Muscle layer of duodenum (tissue), 2 donors: ENCODE measurements at regions not wholly inside any gene's neighbourhood (a gene's known extent, or its start where the extent isn't known, plus 50 kb on each side); places are given as distances from the start of the nearest gene placed in this dataset.

ENCODE experiments used
- H3K27ac ChIP-seq: one replicate; pipeline ENCODE4 v1.7.0; 2013; ENCODE audit warnings: mild to moderate bottlenecking, low read length
- H3K27me3 ChIP-seq: one replicate; pipeline ENCODE4 v1.7.0; 2013; ENCODE audit warnings: low read depth, mild to moderate bottlenecking, control low read depth, low read length
- H3K36me3 ChIP-seq, 2 donors: one replicate each; pipeline ENCODE4 v1.7.0; 2013; ENCODE audit warnings: low read length in 2 of 2, control low read depth in 1 of 2, mild to moderate bottlenecking in 1 of 2; ENCODE audit not compliant: insufficient read depth in 2 of 2, control insufficient read depth in 1 of 2
- H3K4me1 ChIP-seq, 2 donors: one replicate each; pipeline ENCODE4 v1.7.0; 2013; ENCODE audit warnings: low read length in 2 of 2, mild to moderate bottlenecking in 2 of 2, control low read depth in 1 of 2, moderate library complexity in 1 of 2; ENCODE audit not compliant: insufficient read depth in 2 of 2, control insufficient read depth in 1 of 2
- H3K4me3 ChIP-seq, 2 donors: one replicate each; pipeline ENCODE4 v1.7.0; 2013; ENCODE audit warnings: low read length in 2 of 2, low read depth in 1 of 2, mild to moderate bottlenecking in 1 of 2
- H3K9me3 ChIP-seq, 2 donors: one replicate each; pipeline ENCODE4 v1.7.0; 2013; ENCODE audit warnings: low read length in 2 of 2, control low read depth in 1 of 2, mild to moderate bottlenecking in 1 of 2; ENCODE audit not compliant: control insufficient read depth in 1 of 2
- donor health status: healthy.

DNA sequence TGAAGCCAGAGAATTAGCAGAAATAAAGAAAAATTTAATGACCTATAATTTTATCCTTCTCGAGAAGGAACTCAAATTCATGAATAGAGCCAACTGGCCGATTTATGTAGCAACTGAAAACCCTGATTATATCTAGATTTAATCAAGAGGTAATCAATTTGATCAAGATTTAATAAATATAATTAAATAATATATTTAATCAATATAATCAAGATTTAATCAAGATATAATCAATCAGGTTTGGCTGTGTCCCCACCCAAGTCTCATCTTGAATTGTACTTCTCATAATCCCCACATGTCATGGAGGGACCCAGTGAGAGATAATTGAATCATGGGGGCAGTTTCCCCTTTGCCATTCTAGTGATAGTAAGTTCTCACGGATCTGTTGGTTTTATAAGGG is 181.2 kb upstream of the CDIN1 start:
- Histone ChIP-seq H3K9me3 (no peaks in the 10 kb centered on the region), H3K4me3 (no peak overlapping the region), H3K4me1 (no peaks in the 10 kb centered on the region), H3K27me3 (no peaks in the 10 kb centered on the region), H3K27ac (no peak overlapping the region), H3K36me3 (no peaks in the 10 kb centered on the region)

- Histone ChIP-seq H3K27ac (no peak overlapping the region), H3K4me3 (no peak overlapping the region), H3K36me3 (no peaks in the 10 kb centered on the region), H3K9me3 (no peaks in the 10 kb centered on the region), H3K4me1 (no peaks in the 10 kb centered on the region), H3K27me3 (no peaks in the 10 kb centered on the region)
Observed at GRCh38 chr15:36399276-36399675, 180.2 kb upstream of the CDIN1 start.

- H3K27ac ChIP-seq, result no peak overlapping the region
Observed at GRCh38 chr15:36400936-36401585, 178.4 kb upstream of the CDIN1 start.

GRCh38 chr15:36401586-36401966 is 177.8 kb upstream of the CDIN1 start:
- no peaks in the 10 kb centered on the region for H3K27me3 ChIP-seq
- H3K27ac ChIP-seq, result no peak overlapping the region
- H3K36me3 ChIP-seq, result no peaks in the 10 kb centered on the region
- H3K4me1 ChIP-seq, result no peaks in the 10 kb centered on the region
- H3K9me3 ChIP-seq, result no peaks in the 10 kb centered on the region
- H3K4me3 ChIP-seq, result no peak overlapping the region

More at GRCh38 chr15:36400936-36401585, 178.4 kb upstream of the CDIN1 start:
- no peaks in the 10 kb centered on the region for H3K9me3 ChIP-seq
- no peaks in the 10 kb centered on the region for H3K27me3 ChIP-seq
- H3K4me1 ChIP-seq, result no peaks in the 10 kb centered on the region
- H3K4me3 ChIP-seq, result no peak overlapping the region
- H3K36me3 ChIP-seq, result no peaks in the 10 kb centered on the region

GRCh38 chr15:36403351-36403750 is 176.1 kb upstream of the CDIN1 start:
- no peak overlapping the region for H3K27ac ChIP-seq
- no peak overlapping the region for H3K4me3 ChIP-seq
- H3K36me3 ChIP-seq, result no peaks in the 10 kb centered on the region
- H3K4me1 ChIP-seq, result no peaks in the 10 kb centered on the region
- H3K9me3 ChIP-seq, result no peaks in the 10 kb centered on the region
- no peaks in the 10 kb centered on the region for H3K27me3 ChIP-seq

DNA sequence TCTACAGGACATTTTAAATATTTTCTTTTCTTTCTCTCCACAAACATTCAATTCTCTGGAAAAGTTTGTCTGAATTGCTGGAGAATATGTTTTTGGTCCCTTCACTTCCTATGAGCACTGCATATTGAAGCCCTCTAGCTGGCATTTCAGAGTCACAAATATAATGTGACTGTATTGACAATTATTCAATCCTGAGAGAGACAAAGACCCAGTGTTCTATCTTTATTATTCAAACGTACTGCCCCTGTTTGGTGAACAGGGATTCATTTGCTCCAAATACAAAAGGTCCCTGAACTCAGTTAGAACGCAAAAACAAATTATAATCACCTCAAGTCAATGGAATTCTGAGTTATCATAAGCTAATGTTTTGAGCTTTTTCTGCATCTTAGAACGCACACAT is 173.1 kb upstream of the CDIN1 start:
- Histone ChIP-seq H3K36me3 (no peaks in the 10 kb centered on the region), H3K27me3 (no peaks in the 10 kb centered on the region), H3K9me3 (no peaks in the 10 kb centered on the region), H3K27ac (no peak overlapping the region), H3K4me3 (no peak overlapping the region), H3K4me1 (no peaks in the 10 kb centered on the region)

- Histone ChIP-seq H3K36me3 (no peaks in the 10 kb centered on the region), H3K4me3 (no peak overlapping the region), H3K9me3 (no peaks in the 10 kb centered on the region), H3K27ac (no peak overlapping the region), H3K4me1 (no peaks in the 10 kb centered on the region), H3K27me3 (no peaks in the 10 kb centered on the region)
Observed at GRCh38 chr15:36406911-36407310, 172.5 kb upstream of the CDIN1 start.

DNA sequence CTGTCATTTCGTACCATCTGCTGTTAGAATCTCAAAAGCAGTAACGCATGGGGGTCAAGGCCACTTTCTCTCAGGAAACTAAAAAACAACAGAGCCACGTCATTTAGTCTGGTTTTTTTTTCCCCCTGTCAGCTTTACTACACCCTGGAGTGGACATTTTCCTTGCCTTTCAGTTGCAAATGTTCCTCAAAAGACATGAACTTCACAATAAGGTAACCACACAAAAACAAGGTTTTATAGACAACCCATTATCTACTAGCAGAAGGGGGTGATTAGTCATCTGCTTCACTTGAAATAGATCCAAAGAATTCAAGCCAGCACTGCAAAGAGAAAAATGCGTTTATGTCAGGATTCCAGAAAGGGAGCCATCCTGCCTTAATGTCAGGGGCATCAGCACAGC is 171.8 kb upstream of the CDIN1 start:
- no peaks in the 10 kb centered on the region for H3K27me3 ChIP-seq
- no peaks in the 10 kb centered on the region for H3K36me3 ChIP-seq
- no peaks in the 10 kb centered on the region for H3K4me1 ChIP-seq
- no peaks in the 10 kb centered on the region for H3K9me3 ChIP-seq
- H3K4me3 ChIP-seq, result no peak overlapping the region
- no peak overlapping the region for H3K27ac ChIP-seq

DNA sequence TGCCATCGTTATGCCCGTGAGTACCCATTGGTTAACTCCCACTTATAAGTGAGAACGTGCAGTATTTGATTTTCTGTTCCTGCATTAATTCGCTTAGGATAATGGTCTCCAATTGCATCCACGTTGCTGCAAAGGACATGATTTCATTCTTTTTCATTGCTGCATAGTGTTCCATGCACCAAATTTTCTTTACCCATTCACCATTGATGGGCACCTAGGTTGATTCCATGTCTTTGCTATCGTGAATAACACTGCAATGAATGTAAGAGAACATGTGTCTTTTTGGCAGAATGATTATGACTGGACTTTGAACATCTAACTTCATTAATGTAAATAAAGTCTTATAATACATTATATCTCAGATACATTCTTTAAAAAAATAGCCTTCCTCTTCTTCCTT is 169.6 kb upstream of the CDIN1 start:
- H3K27ac ChIP-seq, result no peak overlapping the region
- H3K36me3 ChIP-seq, result no peaks in the 10 kb centered on the region
- no peaks in the 10 kb centered on the region for H3K27me3 ChIP-seq
- H3K9me3 ChIP-seq, result no peaks in the 10 kb centered on the region
- no peaks in the 10 kb centered on the region for H3K4me1 ChIP-seq
- H3K4me3 ChIP-seq, result no peak overlapping the region

- Histone ChIP-seq H3K27ac (no peak overlapping the region), H3K36me3 (no peaks in the 10 kb centered on the region), H3K9me3 (no peaks in the 10 kb centered on the region), H3K27me3 (no peaks in the 10 kb centered on the region), H3K4me3 (no peak overlapping the region), H3K4me1 (no peaks in the 10 kb centered on the region)
Observed at GRCh38 chr15:36414670-36415069, 164.8 kb upstream of the CDIN1 start.

- Histone ChIP-seq H3K27ac (no peak overlapping the region), H3K4me3 (no peak overlapping the region), H3K9me3 (no peaks in the 10 kb centered on the region), H3K4me1 (no peaks in the 10 kb centered on the region), H3K36me3 (no peaks in the 10 kb centered on the region), H3K27me3 (no peaks in the 10 kb centered on the region)
Observed at GRCh38 chr15:36415643-36416042, 163.8 kb upstream of the CDIN1 start.

DNA sequence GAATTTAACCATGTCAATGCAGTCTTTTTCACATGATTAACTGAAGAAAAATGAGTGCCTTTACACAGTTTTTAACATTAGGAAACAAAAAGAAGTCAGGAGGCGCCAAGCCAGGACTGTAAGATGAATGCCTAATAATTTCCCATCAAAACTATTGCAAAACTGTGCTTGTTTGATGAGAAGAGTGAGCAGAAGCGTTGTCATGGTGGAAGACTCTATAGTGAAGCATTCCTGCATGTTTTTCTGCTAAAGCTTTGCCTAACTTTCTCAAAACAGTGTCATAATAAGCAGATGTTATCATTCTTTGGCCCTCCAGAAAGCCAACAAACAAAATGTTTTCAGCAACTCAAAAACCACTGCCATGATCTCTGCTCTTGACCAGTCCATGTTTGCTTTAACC is 156.8 kb upstream of the CDIN1 start:
- H3K4me3 ChIP-seq, result no peak overlapping the region
- H3K36me3 ChIP-seq, result no peaks in the 10 kb centered on the region
- no peaks in the 10 kb centered on the region for H3K27me3 ChIP-seq
- no peak overlapping the region for H3K27ac ChIP-seq
- H3K4me1 ChIP-seq, result no peaks in the 10 kb centered on the region
- H3K9me3 ChIP-seq, result peaks cover 0 to 6% of the 10 kb centered on the region in 2 donors
